ENCODE measurements at regions not wholly inside any gene's neighbourhood (a gene's known extent, or its start where the extent isn't known, plus 50 kb on each side); places are given as distances from the start of the nearest gene placed in this dataset.

GRCh38 chr13:34001389-34001788 lies 183.4 kb downstream of the RFC3 start:
- DNase-seq, result no peak

GRCh38 chr13:34002141-34002540 lies 184.2 kb downstream of the RFC3 start:
- DNase-seq, result no peak

- DNase-seq, result no peak
These were observed 185.0 kb downstream of the RFC3 start for GRCh38 chr13:34002924-34003323.

GRCh38 chr13:34003656-34004055 lies 185.7 kb downstream of the RFC3 start:
- DNase-seq, result no peak

- no peak for DNase-seq
These were observed 186.7 kb downstream of the RFC3 start for GRCh38 chr13:34004676-34005075.

- DNase-seq, result no peak
These were observed 188.1 kb downstream of the RFC3 start for GRCh38 chr13:34006011-34006410.

- DNase-seq, result no peak
These were observed 193.7 kb downstream of the RFC3 start for GRCh38 chr13:34011552-34012085.

- DNase-seq, result no peak
These were observed 194.4 kb downstream of the RFC3 start for GRCh38 chr13:34012382-34012781.

- DNase-seq, result no peak
These were observed 195.1 kb downstream of the RFC3 start for GRCh38 chr13:34013061-34013460.

- no peak for DNase-seq
These were observed 199.3 kb downstream of the RFC3 start for GRCh38 chr13:34017231-34017630.

GRCh38 chr13:34019870-34020269 lies 201.9 kb downstream of the RFC3 start:
- no peak for DNase-seq

- no peak for DNase-seq
These were observed 202.4 kb downstream of the RFC3 start for GRCh38 chr13:34020388-34020787.

GRCh38 chr13:34021619-34022018 lies 203.7 kb downstream of the RFC3 start:
- DNase-seq, result no peak

GRCh38 chr13:34025746-34026145 lies 207.8 kb downstream of the RFC3 start:
- DNase-seq, result no peak

- DNase-seq, result no peak
These were observed 208.4 kb downstream of the RFC3 start for GRCh38 chr13:34026308-34026707.

- no peak for DNase-seq
These were observed 210.8 kb downstream of the RFC3 start for GRCh38 chr13:34028496-34029442.

- DNase-seq, result no peak
These were observed 212.8 kb downstream of the RFC3 start for GRCh38 chr13:34030782-34031181.

- DNase-seq, result no peak
These were observed 213.7 kb downstream of the RFC3 start for GRCh38 chr13:34031610-34032009.

- DNase-seq, result no peak
These were observed 216.5 kb downstream of the RFC3 start for GRCh38 chr13:34034411-34034810.

- DNase-seq, result no peak
These were observed 217.2 kb downstream of the RFC3 start for GRCh38 chr13:34035178-34035577.

- no peak for DNase-seq
These were observed 217.9 kb downstream of the RFC3 start for GRCh38 chr13:34035676-34036325.

All from nucleus accumbens (tissue), 56 donors.